HG03571 (cell line): ENCODE measurements at regions not wholly inside any gene's neighbourhood (a gene's known extent, or its start where the extent isn't known, plus 50 kb on each side); places are given as distances from the start of the nearest gene placed in this dataset.

Experiments used
- ATAC-seq: cut with Tn5 transposase; IDR thresholded peaks from one replicate; pipeline ENCODE4 v1.9.1; 2021; ENCODE audit not compliant: unreplicated experiment

DNA sequence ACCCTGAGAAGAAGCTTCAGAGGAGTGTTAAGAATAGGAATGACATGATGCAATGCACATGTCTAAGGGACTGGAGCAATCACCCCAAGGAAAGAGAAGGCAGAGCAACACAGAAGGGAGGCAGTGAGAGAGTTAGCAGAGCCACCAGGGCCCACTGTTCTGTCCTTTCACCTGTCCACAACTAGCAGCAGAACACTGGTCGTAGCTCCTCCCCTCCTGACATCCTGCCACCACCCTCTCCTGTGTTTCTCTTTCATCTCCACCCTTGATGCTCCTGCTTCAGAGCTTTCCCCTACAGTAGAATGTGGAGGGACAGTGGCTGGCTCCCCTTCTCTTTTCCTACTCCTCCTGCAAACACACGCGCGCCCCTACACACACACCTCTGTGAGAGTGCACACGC is 483.4 kb upstream of the KIF2A start:
- ATAC-seq: no peak

DNA sequence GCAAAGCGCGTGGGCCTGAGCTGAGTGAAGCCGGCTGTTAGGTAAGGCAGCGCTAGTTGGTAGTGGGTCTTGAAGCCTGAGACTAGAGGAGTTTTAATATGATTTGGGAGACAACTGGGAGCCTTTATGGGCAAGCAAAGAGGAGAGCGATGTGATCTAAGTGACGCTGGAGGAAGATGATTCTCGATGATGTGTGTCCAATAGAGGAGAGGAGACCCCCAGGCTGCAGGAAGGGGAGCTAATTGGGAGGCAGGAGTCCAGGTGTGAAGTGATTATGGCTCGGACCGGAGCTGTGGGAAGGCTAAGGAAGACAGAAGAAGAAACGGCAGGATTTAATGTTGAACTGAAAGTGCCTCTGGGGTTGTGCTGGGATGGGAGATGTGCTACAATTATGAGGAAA is 482.9 kb upstream of the KIF2A start:
- no peak for ATAC-seq

DNA sequence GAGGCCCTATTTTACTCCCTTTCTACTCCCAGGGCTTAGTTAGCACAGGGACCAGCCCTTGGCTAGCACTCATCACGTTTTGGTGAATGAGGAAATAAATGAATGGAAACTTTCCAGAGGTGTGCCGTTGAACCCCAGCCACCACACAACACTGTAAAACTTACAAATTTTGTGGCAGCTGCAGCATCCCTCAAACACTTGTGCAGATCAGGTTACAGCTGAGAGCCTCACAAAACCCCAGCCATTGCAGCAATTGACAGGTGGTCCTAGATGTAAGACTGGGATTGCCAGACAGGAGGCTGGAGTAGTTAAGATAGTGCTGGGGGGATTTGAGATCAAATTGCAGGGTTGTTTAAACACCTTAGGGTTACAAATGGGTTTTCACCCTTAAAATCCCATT is 482.2 kb upstream of the KIF2A start:
- ATAC-seq: no peak

DNA sequence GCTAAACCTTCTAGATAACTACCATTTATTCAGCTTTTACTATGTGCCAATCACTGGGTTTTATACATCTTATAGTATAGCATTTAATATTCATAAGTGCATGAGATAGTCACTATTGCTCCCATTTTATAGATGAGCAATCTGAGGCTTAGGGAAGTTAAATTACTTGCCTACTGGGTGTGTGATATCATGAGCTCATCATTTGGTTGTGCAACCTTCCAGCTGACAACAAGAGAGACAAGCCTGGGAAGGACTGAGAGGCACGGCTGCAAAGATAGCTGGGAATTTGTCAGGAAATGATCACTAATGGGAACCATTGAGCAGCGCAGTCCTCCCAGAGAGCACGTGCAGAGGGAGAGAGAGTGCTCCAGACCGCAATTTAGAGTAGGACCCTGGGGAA is 481.6 kb upstream of the KIF2A start:
- ATAC-seq: no peak

DNA sequence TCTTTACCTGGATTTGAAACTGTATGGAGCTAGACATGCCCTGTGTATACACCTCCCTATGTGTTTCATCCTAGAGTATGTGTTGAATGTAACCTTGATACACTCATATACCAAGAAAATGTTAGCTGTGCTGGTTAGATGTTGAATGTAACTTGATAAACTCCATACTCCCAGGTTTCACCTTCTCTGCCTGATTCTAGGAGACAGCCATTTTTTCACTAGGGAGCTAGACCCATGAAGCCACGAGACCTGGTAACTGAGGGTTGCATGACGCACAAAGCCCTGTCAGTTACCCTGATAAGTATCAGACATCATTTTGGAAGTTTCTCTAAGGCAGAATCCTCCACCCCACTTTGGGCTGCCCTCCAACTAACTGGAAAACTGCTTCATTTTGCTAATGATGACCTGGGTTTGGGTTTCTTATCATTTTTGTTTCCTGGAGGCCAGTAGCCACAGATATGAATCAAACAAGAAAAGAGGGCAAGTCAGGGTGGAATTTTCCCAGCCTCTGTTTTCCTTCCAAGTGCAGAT is 478.5 kb upstream of the KIF2A start:
- no peak for ATAC-seq

DNA sequence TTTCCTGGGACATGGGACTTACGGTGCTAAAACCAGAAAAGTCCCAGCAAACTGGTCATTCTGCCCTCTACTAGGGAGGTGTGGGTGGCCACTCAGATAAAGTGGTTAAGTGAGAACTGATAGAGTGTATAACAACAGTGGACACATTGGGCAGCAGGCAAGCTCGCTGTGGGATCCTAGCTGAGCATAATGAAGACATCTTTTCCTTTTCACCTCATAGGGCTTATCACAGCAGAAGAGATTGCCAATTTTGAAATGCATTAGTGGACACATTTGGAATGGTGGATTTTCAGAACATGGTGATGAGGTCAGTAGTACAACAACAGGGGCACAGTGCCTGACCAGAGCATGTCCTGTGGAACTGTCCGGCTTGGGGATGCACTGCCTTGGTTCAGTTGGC is 477.1 kb upstream of the KIF2A start:
- no peak for ATAC-seq

DNA sequence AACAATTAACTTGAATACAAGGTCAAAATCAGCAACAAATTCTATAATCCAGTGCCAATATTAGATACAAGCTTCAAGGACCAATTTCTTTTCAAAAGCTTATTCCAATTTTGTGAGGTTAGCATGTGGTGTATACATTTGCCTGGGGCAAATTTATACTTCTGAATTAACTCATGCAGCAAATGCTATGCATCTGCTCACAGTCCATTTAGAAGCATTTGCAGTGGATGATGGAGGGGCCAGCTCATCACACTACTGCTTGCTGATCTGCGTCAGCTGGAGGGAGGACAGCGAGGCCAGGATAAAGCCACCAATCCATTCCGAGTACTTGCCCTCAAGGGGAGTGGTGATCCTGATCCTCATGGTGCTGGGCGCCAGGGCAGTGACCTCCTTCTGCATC is 474.3 kb upstream of the KIF2A start:
- ATAC-seq: no peak

DNA sequence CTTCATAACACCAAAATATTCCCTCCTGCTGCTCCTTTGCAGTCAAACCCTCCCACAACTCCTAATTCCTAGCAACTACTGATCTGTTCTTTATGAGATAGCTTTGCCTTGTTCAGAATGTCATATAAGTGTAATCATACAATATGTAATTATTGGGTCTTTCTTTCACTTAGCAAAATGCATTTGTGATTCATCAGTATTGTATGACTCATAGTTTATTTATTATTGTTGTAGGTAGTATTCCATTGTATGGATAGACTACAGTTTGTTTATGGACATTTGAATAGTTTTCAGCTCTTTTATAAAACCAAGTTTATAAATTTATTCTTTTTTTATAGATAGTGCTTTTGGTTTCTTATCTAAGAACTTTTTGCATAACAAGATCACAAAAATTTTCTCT is 468.2 kb upstream of the KIF2A start:
- no peak for ATAC-seq

DNA sequence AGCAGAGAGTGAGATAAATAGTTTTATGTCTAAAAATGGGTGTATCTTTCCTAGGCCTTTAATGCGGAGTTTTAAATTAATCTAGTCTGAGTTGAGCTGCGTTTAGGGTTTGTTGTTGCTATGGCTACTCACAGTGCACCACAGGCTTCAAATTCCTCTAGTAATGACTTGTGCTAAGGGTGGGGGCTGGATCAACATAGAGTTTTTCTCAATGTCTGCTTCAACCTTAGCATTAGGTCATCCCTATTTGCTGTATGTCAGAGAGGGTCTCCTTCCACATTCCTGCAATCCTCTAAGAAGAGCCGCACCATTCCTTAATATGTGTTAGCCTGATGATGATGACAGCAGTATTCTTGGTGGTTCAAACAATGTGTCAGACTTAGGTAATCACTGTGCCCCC is 465.6 kb upstream of the KIF2A start:
- ATAC-seq: no peak

DNA sequence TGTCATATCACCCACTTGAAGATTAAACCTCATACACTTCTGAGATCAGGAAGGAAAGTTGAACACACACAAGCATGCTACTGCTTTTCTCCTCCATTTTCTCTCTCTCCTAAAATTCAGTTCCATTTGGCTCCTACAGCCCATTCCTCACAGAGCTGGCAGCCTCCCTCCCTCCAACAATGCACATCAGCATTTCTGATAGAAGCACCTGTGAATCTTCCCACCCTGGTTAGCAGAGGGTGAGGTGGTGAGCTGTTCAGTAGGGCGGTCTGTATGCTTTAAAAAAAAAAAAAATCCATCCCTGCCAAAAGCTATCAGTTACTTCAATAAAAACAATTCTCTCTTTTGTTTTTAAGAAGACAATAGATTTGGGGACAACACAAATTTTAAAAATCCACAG is 463.2 kb upstream of the KIF2A start:
- ATAC-seq: no peak

DNA sequence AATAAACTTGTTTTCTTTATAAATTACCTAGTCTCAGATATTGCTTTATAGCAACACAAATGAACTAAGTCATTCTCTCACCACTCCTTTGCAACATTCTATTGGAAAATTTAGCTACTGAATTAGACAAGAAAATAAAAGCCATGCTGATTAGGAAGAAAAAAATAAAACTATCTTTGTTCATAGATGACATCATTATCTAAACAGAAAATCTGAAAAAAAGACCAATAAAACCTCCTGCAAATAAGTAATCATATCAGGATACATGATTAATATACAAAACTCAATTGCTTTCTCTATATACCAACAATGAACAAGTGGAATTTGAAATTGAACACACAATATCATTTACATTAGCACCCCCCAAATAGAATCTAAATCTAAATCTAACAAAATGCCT is 455.3 kb upstream of the KIF2A start:
- ATAC-seq: no peak

DNA sequence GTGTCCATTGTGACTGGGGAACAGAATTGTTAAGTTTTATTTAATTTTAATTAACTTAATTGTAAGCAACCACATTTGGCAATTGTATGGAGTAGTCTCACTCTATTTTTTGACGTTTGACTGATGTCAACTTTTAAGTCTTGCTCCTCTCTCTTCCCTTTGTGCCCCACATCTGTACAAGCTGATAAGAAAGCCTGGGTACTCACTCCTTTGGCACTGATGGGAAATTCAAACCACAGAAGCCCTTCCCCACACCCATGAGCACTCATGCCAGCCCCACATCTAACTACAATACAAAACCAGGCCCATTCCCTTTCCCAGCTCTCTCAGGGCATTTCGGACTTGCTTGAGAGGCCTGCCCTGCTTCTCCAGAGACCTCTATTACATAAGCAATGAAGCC is 451.5 kb upstream of the KIF2A start:
- ATAC-seq: no peak

DNA sequence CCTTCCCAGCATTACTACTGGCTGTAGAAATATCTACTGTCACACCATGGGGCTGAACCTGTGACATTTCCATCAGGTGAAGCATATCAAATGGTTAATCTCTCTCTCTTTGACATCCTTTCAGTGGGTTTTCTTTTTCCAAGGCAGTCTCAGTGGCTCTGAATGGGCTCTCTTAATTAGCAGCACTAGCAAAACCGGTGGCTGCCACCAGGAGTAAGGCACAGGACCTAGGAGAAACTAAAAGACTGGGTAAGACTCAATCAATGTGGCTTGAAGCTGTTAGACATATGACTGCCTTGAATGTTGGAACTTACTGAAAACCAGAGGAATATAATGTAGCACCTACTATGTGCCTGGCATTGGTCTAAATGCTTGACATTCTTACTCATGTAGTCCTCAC is 445.0 kb upstream of the KIF2A start:
- ATAC-seq: no peak

DNA sequence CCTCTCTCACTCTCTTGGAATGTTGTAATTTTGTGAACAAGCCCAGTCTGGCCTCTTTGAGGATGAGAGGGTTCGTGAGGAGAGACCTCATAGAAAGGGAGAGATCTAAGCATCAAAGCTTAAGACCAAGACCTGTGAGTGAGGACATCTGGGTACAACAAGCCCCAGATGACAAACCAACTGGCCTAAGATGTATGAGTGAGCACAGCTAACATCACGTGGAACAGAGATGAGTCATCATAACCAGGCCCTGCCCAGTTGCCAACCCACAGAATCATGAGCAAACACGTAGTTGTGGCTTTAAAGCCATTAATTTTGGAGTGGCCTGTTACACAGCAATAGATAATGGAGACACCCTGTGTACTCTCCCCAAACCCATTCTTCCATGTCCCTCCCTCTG is 439.1 kb upstream of the KIF2A start:
- ATAC-seq: peak; percentile 72

DNA sequence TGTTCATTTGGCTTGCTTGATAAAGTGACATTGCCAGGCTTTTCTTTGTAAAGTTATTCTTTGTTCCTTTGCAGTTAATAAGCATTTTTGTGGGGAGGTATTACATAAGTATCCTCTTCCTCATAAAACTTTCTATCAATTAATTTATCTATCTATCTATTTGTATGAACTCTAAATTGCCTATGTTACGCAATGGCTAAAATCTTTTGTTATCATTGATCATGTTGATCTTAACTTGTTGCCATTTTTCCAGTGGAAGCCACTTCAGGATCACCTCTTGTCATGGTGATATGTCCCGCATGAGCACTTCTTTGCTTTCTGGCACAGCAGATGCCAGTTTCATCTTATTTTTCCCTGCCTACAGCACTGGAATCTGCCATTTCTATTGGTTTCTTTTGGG is 436.7 kb upstream of the KIF2A start:
- ATAC-seq: no peak

DNA sequence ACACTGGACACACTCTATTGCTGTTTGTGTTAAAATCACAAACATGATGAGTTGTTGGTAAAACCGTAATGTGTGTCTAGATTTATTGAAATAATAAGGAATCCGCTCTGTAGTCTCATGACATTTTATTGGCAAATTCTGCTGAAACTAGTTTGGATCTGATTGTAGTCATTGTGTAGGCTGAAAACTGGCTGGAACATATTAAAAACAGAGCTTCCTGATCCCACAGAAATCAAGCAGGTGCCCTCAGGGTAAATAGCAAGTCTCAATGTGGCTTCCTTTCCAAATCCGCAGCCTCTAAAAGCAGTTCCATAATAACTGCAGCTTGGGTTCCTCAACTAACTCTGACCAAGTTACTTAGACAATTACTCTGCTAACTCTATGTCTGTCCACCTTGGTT is 427.5 kb upstream of the KIF2A start:
- ATAC-seq: no peak

DNA sequence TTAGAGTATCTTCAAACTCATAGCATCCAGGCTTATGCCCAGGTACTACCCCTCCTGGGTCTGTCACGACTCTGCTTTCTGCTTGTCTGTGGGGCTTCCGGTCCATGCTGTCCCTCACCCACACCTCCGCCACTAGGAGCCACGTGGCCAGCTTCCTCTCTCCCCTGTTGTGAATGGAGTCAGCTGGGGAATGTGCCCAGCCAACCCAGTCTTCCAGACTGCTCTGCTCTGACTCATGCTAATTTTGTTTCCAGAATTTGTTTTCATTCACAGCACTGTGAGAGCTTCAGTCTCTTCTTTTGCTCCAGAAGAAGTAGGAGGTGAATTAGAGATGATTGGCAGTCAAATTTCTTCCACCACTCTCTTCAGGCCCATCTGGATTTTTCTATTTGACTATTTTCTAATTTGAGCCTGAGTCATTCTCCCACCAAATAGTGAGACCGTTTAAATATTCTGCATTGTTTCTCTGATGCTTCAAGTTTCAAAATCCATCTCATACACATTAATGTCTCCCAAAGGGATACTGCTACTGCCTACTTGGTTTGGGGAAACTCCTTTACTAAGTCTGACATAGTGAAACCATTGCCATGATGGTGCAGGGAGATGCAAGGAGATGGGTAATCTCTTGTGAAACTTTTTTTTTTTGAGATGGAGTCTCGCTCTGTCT is 424.1 kb upstream of the KIF2A start:
- no peak for ATAC-seq

DNA sequence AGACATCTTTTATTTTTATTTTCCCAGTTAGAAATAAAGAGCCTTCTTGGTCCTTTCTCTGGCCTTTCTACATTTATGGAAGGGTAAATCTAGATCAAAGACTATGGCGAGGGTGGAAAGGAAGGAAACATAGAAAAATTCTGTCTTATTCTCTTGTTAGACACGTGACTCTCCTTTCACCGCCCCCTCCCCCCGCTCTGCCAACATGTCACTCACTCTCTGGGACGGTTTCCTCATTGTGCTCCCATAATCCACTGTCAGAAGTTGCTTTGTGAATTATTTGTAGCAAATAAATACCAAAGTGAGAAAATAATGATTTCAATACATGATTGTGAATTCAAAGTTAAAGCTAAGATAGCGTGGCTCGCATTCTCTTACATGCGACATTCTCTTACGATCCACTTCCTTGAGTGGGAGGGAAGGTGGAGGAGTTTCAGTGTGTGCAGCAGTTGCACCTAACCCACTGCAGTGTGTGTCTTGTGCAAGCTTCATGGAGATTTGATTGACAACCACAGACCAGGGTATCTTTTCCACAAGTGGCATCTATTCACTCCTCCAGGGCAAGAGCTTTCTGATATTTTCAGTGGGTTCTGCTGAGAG is 423.0 kb upstream of the KIF2A start:
- no peak for ATAC-seq

DNA sequence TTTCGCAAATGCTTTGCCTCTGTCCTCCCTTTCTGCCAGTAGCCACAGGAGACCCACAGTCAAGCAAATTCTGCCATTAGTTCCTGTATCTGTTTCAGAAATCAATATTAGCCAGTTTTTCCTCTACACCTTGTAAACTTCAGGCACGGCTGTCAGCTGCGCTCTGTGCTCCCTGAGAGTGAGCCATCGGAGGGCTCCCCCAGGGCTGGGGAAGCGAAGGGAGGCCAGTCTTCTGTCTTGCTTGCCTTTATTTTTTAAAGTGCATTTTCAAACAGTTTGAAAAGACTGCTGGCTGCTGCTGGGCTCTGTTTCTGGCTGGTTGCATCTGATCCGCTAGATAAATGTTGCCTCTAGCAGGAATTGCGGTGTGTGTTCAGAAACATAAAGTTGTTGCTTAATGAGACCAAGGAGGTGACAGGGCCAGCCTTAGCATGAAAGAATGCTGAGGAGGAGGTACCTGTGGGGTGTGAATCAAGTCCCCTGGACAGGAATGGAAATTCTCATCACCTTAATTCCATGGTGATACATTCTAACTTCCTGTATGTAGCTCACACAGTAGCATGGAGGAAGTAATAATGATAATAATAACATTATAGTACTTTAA is 421.7 kb upstream of the KIF2A start:
- ATAC-seq: no peak

DNA sequence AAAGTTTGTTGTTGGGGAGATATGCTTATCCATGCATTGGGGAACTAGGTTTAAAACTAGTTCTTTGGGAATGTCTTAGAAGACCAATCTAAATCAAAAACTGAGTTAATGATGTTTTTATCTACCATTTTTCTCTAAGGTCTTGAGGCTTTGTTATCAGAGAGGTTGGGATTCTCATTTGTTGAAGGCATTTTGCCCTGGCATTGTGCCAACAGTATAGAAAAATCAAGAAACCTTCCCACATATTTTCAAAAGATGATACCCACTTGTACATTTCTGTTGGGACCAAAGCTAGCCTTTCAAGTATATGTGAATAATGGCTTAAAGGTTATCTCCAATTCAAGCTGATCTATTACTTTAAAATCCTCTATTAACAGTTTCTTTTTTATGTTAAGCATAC is 419.8 kb upstream of the KIF2A start:
- no peak for ATAC-seq

DNA sequence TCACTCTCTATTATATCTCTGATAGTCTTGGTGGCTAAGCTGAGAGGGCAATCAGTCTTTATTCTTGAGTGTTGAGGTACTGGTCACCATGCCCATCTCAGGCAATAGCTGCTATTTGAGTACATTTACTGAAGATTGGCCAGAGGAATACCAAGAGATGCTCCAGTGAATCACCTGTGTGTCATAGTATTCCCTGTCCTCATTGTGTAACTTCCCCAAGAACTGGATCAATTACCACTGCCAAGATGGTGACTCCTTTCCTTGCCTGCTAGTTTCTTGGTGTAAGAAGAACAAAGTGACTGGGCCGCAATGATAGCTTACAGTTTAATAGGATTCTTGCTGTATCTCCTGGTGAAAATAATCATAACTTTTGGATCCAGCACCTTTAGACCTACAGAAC is 418.7 kb upstream of the KIF2A start:
- ATAC-seq: no peak

DNA sequence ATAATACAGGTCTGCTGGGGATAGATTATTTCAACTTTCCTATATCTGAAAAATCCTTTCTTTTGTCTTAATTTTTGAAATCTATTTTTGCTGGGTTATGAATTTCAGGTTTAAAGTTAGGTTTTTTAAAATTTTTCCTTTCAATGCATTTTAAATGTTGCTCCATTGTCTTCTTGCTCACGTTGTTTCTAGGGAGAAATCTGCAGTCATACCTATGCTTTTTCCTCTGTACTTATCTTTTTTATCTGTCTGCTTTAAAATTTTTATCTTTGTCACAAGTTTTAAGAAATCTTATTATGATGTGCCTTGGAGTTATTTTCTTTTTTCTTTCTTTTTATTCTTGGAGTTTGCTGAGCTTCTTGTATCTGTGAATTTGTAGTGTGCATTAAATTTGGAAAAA is 412.0 kb upstream of the KIF2A start:
- ATAC-seq: no peak

DNA sequence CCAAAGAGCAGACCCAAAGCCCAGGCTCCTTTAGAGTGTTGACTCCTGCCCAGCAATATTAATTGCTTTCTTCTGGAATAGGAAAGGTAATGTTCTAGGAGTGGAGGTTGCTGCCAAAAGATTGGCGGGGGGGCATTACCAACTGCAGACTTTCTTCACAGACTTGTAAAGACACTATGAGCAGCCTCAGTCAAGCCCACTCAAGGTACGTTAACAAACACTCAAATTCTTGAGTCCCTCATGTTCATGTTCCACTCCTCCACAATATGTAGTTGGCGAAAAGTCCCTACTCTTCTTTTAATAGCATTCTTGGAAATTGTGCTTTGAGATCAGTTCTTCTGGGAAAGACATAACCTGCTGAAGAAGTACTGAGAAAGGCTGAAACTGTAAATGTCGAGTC is 409.2 kb upstream of the KIF2A start:
- ATAC-seq: no peak
